Loucy (cell line): ENCODE measurements at regions not wholly inside any gene's neighbourhood (a gene's known extent, or its start where the extent isn't known, plus 50 kb on each side); places are given as distances from the start of the nearest gene placed in this dataset.

Experiments used
- H2AFZ ChIP-seq: fragments of 200-600 bp; sonication (generic); 2 replicates; pipeline ENCODE4 v1.6.0; 2016; ENCODE audit warnings: antibody characterized with exemption, mild to moderate bottlenecking, low read length, moderate library complexity
- H3F3A ChIP-seq: fragments of 200-600 bp; 2 replicates; pipeline ENCODE4 v1.6.0; 2016; ENCODE audit warnings: antibody characterized with exemption, low read depth, mild to moderate bottlenecking
- H3K27me3 ChIP-seq: fragments of 200-600 bp; sonication (generic); 2 replicates; pipeline ENCODE4 v1.6.1; 2014; ENCODE audit warnings: low read length, mild to moderate bottlenecking; ENCODE audit not compliant: insufficient read depth, poor library complexity, severe bottlenecking
- H3K36me3 ChIP-seq: fragments of 200-600 bp; sonication (generic); 2 replicates; pipeline ENCODE4 v1.6.1; 2016; ENCODE audit warnings: low read length; ENCODE audit not compliant: insufficient read depth
- H3K4me1 ChIP-seq: fragments of 200-600 bp; sonication (generic); 2 replicates; pipeline ENCODE4 v1.5.1; 2014; ENCODE audit warnings: low read length, mild to moderate bottlenecking; ENCODE audit not compliant: insufficient read depth, poor library complexity, severe bottlenecking
- H3K4me2 ChIP-seq: fragments of 200-600 bp; sonication (generic); 2 replicates; pipeline ENCODE4 v1.6.0; 2014; ENCODE audit warnings: antibody characterized with exemption, low read length, low read depth, mild to moderate bottlenecking; ENCODE audit not compliant: poor library complexity, severe bottlenecking
- H3K4me3 ChIP-seq: fragments of 200-600 bp; sonication (generic); 2 replicates; pipeline ENCODE4 v1.5.1; 2014; ENCODE audit warnings: low read length, mild to moderate bottlenecking, mixed read lengths; ENCODE audit not compliant: poor library complexity, severe bottlenecking
- H3K79me2 ChIP-seq: fragments of 200-600 bp; sonication (generic); 2 replicates; pipeline ENCODE4 v1.6.1; 2014; ENCODE audit warnings: low read length; ENCODE audit not compliant: insufficient read depth
- H3K9ac ChIP-seq: fragments of 200-600 bp; sonication (generic); 2 replicates; pipeline ENCODE4 v1.6.0; 2014; ENCODE audit warnings: mild to moderate bottlenecking, low read depth, low read length, moderate library complexity; ENCODE audit not compliant: poor library complexity, severe bottlenecking
- H3K9me2 ChIP-seq: fragments of 200-600 bp; sonication (generic); replicated peaks from 2 replicates; pipeline ENCODE4 v1.6.1; 2016; ENCODE audit warnings: low read depth, low read length, mixed read lengths
- H3K9me3 ChIP-seq: fragments of 200-600 bp; sonication (generic); 2 replicates; pipeline ENCODE4 v1.6.1; 2014; ENCODE audit warnings: mild to moderate bottlenecking, antibody characterized with exemption, low read length, low read depth; ENCODE audit not compliant: insufficient read depth
- H4K20me1 ChIP-seq: fragments of 200-600 bp; sonication (generic); 2 replicates; pipeline ENCODE4 v1.6.0; 2014; ENCODE audit warnings: antibody characterized with exemption, low read length, mild to moderate bottlenecking; ENCODE audit not compliant: insufficient read depth, poor library complexity, severe bottlenecking
- CTCF ChIP-seq: fragments of 200-600 bp; sonication (generic); conservative IDR thresholded peaks from 2 replicates; pipeline ENCODE4 v1.5.1; 2014; ENCODE audit warnings: mild to moderate bottlenecking, antibody characterized with exemption, low read length
- EZH2phosphoT487 ChIP-seq: fragments of 200-600 bp; IDR thresholded peaks from 2 replicates; pipeline ENCODE4 v1.6.1; 2018; ENCODE audit warnings: antibody characterized with exemption, mild to moderate bottlenecking, moderate library complexity, borderline replicate concordance

GRCh38 chr4:126386512-126386911, 1071.8 kb downstream of the FAT4 start:
- Histone ChIP-seq H3K36me3 (no peaks in the 10 kb centered on the region), H3K9me2 (no peaks in the 10 kb centered on the region), H2AFZ (no peak overlapping the region), H3K4me2 (no peak overlapping the region), H3K4me3 (no peak overlapping the region), H3K4me1 (no peaks in the 10 kb centered on the region), H3F3A (no peaks in the 10 kb centered on the region), H3K9ac (no peak overlapping the region), H4K20me1 (no peaks in the 10 kb centered on the region), H3K79me2 (no peaks in the 10 kb centered on the region), H3K27me3 (no peaks in the 10 kb centered on the region), H3K9me3 (no peaks in the 10 kb centered on the region)
- TF ChIP-seq EZH2phosphoT487 (no peak), CTCF (no peak)

- H3K4me3 ChIP-seq = no peak overlapping the region
- H3K4me2 ChIP-seq = no peak overlapping the region
- H3K27me3 ChIP-seq = no peaks in the 10 kb centered on the region
- H3K9ac ChIP-seq = no peak overlapping the region
- no peaks in the 10 kb centered on the region for H3K4me1 ChIP-seq
- no peaks in the 10 kb centered on the region for H3F3A ChIP-seq
- no peaks in the 10 kb centered on the region for H3K9me3 ChIP-seq
- TF ChIP-seq CTCF (no peak), EZH2phosphoT487 (no peak)
- no peaks in the 10 kb centered on the region for H3K79me2 ChIP-seq
- H3K36me3 ChIP-seq = no peaks in the 10 kb centered on the region
- no peak overlapping the region for H2AFZ ChIP-seq
- H3K9me2 ChIP-seq = no peaks in the 10 kb centered on the region
- H4K20me1 ChIP-seq = no peaks in the 10 kb centered on the region
Measured at GRCh38 chr4:126395664-126396063, 1080.9 kb downstream of the FAT4 start.

- Histone ChIP-seq H3K9me2 (no peaks in the 10 kb centered on the region), H3K4me2 (no peak overlapping the region), H3K4me1 (no peaks in the 10 kb centered on the region), H3K36me3 (no peaks in the 10 kb centered on the region), H3K9me3 (no peaks in the 10 kb centered on the region), H3K79me2 (no peaks in the 10 kb centered on the region), H3K27me3 (no peaks in the 10 kb centered on the region), H3K9ac (no peak overlapping the region), H4K20me1 (no peaks in the 10 kb centered on the region), H3K4me3 (no peak overlapping the region), H2AFZ (no peak overlapping the region), H3F3A (no peaks in the 10 kb centered on the region)
- TF ChIP-seq CTCF (no peak), EZH2phosphoT487 (no peak)
Measured at GRCh38 chr4:126396121-126396520, 1081.4 kb downstream of the FAT4 start.
